GM21390 (cell line): ENCODE measurements at regions not wholly inside any gene's neighbourhood (a gene's known extent, or its start where the extent isn't known, plus 50 kb on each side); places are given as distances from the start of the nearest gene placed in this dataset.

Source experiments
- ATAC-seq: cut with Tn5 transposase; IDR thresholded peaks from one replicate; pipeline ENCODE4 v1.9.1; 2021; ENCODE audit not compliant: unreplicated experiment

DNA sequence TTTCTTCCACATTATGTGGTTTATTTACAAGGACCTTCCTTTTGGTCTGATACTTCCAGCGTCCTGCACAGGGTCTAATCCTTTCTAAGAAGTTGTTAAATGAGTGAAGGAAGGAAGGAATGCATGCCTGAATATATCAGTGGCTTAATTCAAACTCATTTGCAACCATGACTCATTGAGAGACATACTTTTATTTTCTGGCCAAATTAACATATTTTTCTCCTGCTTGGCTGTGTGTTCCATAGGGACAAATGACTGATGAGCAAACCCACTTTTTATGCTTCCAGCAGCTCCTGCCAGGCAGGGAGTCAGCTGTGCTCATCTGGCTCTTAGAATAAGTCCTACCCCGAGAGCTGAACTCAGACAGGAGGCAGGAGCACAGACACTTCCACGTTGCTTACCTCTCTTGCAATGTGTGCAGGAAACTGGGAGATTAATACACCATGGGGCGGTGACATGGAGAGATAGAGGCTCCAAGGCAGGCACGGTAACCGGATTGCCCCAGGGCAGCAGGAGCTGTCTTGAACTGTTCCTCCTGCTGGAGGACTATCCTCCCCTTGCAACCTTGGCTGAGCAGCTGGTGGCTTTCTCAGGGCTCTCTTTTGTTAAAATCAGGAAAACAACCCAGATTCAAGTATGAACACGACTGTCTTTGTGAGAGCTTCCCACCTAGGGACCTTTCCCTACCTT, 667.5 kb upstream of the HS6ST1 start:
- no peak for ATAC-seq

- no peak for ATAC-seq
Measured at GRCh38 chr2:128986867-128987268, 668.2 kb upstream of the HS6ST1 start.

GRCh38 chr2:128988326-128988725, 669.7 kb upstream of the HS6ST1 start:
- ATAC-seq, result no peak

GRCh38 chr2:128988967-128989366, 670.3 kb upstream of the HS6ST1 start:
- ATAC-seq, result no peak

DNA sequence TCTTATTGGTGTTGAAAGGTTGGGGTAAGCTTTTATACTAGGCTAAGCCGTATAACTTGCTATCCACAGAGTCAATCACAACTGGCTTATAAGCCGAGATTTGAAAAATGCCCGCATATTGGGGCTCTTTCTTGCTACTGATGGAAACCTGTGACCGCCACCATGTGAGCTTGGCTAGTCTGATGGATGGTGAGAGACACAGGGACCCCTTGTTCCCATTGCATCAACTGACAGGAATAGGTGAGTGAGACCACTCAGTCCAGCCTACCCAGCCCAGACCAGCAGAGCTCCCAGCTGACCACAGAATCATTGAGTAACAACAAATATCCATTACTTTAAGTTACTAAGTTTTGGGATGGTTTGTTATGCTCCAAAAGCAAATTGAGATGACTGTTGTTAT, 676.4 kb upstream of the HS6ST1 start:
- no peak for ATAC-seq

DNA sequence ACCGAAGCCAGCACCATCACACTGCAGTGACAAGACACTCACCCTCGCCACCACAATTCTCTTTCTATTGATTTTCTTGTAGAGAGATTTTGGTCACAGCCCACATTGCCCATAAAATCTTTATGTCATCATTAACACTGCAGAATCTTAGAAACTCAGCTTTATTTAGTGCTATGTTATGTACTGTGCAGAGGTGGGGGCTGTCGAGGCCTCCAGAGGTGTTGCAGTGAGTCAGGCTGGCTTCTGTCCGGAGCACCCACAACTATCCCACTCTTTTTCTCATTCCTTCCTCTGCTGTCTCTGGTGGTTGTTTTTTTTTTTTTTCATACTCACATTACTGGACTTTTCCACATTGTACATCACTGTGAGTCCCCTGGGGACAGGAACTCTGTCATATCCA, 677.4 kb upstream of the HS6ST1 start:
- ATAC-seq, result no peak

- ATAC-seq, result no peak
Measured at GRCh38 chr2:128997166-128997866, 678.6 kb upstream of the HS6ST1 start.

DNA sequence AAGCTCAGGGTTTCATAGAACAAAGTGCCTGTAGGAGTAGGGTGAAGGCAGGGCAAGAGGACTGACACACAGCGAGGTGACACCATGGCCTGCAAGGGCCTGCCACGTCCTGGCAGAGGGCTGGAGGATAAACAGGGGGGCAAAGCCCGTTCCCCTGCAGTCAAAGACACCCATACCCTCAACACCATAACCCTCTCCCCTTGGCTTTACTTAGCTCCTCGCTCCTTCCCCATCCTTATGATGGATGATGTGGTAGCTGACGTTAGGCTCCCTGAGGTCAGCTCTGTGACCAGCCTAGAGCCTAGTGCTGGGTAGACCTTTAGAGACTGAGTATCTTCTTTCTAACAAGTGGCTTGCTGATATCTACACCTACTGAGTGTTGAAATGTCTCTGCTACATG, 683.3 kb upstream of the HS6ST1 start:
- ATAC-seq, result no peak

GRCh38 chr2:129002751-129003150, 684.1 kb upstream of the HS6ST1 start:
- ATAC-seq, result no peak

DNA sequence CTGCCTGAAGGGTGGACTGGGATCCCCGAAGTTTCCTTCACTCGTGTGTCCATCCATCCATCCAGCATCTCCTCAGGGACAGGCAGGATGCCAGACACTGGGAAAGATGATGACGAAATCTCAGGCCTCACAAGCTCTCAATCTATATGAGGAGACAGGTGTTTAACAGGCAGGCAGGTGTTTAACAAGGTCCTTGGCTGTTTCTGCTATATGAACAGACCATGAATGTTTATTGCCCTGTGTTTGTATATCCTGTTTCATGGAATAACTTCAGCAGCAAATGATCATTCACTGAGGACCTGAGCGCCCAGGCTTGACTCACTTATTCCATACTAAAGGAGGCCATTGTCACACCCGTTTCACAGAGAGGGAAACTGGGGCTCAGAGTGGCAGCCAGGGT, 685.8 kb upstream of the HS6ST1 start:
- no peak for ATAC-seq

DNA sequence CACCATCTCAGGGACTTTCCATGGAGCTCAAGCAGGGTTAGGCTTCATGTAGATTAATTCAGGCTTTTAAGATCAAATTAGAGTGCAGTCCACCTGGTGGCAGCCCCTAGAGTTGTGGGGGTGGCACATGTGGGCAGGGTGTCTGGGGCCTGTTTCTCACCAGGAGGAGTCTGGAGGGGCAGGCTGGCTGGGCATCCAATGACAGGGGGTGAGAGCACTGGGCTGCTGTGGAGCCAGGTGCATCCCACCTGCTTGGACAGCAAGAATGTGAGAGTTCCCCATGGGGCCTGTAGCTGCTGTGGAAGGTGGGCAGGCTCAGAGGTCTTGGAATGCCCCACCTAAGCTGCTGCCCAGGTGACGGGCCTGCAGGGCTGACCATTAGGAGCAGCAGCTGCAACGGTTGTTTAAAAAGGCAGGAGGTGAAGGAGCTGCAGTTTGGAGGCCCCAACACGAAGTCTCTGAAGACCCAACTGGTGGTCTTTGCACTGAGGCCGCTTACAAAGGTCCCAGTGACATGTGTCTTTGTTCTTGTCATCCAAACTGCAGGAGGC, 686.3 kb upstream of the HS6ST1 start:
- ATAC-seq, result no peak

- no peak for ATAC-seq
Measured at GRCh38 chr2:129006135-129006886, 687.6 kb upstream of the HS6ST1 start.

GRCh38 chr2:129006901-129007300, 688.2 kb upstream of the HS6ST1 start:
- no peak for ATAC-seq

- ATAC-seq, result no peak
Measured at GRCh38 chr2:129008055-129008880, 689.6 kb upstream of the HS6ST1 start.

- ATAC-seq, result no peak
Measured at GRCh38 chr2:129008881-129009554, 690.4 kb upstream of the HS6ST1 start.

- no peak for ATAC-seq
Measured at GRCh38 chr2:129009555-129010146, 691.0 kb upstream of the HS6ST1 start.

DNA sequence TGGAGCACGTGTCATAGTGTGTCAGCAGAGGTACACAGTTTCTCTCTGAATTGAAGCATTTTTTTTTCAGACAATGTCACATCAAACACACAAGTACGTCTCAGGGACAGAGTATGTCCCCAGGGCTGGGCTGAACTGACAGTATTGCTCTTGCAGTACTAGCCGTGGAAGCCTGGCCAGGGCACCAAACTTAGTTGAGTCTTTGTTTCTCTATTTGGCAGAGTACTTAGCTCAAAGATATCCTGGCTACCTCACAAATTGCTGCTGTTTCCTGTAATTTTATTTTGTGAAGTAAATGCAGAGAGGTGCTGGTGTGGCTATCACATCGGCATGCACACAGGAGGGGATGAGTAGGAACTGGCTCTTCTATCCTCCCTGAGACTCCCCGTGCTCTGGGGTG, 691.6 kb upstream of the HS6ST1 start:
- ATAC-seq, result no peak

DNA sequence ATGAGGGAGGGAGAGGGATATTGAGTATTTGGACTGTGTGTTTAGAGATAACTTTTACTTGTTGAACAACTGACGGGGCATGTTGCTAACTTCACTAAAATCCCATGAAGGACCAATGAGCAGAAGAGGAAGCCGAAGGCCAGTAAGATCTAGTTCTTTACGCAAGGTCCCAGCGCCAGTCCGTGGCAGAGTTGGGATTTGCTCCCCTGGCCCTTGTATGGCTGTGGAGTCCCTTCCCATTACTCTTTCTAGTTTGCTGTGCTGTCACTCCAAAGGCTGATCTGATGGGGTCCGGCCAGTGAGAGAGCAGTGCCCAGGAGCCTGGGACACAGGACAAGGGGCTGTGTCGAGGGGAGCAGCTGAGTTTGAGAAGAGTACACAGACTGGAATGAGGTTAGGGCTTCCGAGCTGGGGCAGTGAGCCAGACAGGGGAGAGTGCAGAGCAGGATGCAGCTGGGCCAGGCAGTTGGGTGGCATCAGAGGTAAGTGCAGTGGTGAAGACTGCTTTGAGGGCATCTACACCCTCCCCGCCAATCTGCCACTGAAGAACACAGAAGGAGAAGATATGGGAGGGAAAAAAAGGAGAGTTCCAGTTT, 692.9 kb upstream of the HS6ST1 start:
- ATAC-seq, result no peak

GRCh38 chr2:129014432-129014831, 695.8 kb upstream of the HS6ST1 start:
- no peak for ATAC-seq
